ENCODE measurements at regions not wholly inside any gene's neighbourhood (a gene's known extent, or its start where the extent isn't known, plus 50 kb on each side); places are given as distances from the start of the nearest gene placed in this dataset.

DNA sequence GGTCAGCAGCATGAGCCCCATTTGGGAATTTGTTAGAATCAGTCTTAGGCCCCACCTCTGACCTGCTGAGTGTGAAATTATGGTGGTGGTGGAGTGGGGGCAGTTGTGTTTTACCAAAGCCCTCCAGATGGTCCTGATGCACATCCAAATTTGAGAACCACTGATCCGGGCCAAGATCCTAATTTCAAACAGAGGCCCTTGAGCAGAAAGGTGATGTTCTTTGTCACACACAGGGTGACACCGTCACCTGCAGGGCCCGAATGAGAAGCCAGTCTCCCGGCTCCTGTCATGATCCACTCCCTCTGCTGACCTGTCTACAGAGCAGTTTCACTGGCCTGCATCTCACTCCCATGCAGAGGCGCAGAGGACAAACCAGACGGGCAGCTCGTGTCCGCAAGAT is 129.9 kb downstream of the TRIM43 start:
- TF ChIP-seq, protein P1, sequence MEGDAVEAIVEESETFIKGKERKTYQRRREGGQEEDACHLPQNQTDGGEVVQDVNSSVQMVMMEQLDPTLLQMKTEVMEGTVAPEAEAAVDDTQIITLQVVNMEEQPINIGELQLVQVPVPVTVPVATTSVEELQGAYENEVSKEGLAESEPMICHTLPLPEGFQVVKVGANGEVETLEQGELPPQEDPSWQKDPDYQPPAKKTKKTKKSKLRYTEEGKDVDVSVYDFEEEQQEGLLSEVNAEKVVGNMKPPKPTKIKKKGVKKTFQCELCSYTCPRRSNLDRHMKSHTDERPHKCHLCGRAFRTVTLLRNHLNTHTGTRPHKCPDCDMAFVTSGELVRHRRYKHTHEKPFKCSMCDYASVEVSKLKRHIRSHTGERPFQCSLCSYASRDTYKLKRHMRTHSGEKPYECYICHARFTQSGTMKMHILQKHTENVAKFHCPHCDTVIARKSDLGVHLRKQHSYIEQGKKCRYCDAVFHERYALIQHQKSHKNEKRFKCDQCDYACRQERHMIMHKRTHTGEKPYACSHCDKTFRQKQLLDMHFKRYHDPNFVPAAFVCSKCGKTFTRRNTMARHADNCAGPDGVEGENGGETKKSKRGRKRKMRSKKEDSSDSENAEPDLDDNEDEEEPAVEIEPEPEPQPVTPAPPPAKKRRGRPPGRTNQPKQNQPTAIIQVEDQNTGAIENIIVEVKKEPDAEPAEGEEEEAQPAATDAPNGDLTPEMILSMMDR (IDR thresholded peaks at IDR 0.05; ENCODE audit: low read length): no peak
- TF ChIP-seq EZH2 (IDR thresholded peaks at IDR 0.05; ENCODE audit: borderline replicate concordance, low read length): no peak
